Caco-2 (cell line): ENCODE measurements at regions not wholly inside any gene's neighbourhood (a gene's known extent, or its start where the extent isn't known, plus 50 kb on each side); places are given as distances from the start of the nearest gene placed in this dataset.

ENCODE experiments used
- BruUV-seq: library from RNA; stranded (reverse); fragments of 400-500 nt; replicated peaks from 2 replicates; lab custom pipeline; 2021; lab: Mats Ljungman, UMichigan
- CTCF ChIA-PET: fragments of 300-600 bp; sonication (Branson Sonifier 250); formaldehyde crosslinking; loops from one replicate; lab custom pipeline; 2022; ENCODE audit warnings: antibody characterized with exemption; lab: Charles Lee
- POLR2A ChIA-PET: fragments of 300-600 bp; sonication (Branson Sonifier 250); formaldehyde crosslinking; loops from one replicate; lab custom pipeline; 2022; ENCODE audit warnings: antibody characterized with exemption; lab: Charles Lee
- DNase-seq, 2 experiments: peaks; one replicate each; pipeline versions ENCODE4 v3.0.0 to v3.0.0-alpha.2; 2020 to 2022
- H3K27me3 ChIP-seq: replicated peaks from 2 replicates; pipeline ENCODE4 v1.6.0; 2011; ENCODE audit warnings: low read length; ENCODE audit not compliant: control insufficient read depth, insufficient read depth
- H3K36me3 ChIP-seq: 2 replicates; pipeline ENCODE4 v1.5.1; 2011; ENCODE audit warnings: low read length; ENCODE audit not compliant: control insufficient read depth, insufficient read depth
- H3K4me1 ChIP-seq: fragments of 250-450 bp; sonication (Bioruptor Pico); 2 replicates; pipeline ENCODE4 v1.5.1; 2020; ENCODE audit warnings: mild to moderate bottlenecking
- H3K4me3 ChIP-seq: 2 replicates; pipeline ENCODE4 v1.5.1; 2011; ENCODE audit warnings: low read depth, mild to moderate bottlenecking, control low read depth, low read length
- H3K9me3 ChIP-seq: fragments of 250-450 bp; sonication (Bioruptor Pico); 2 replicates; pipeline ENCODE4 v1.5.1; 2020; ENCODE audit warnings: mild to moderate bottlenecking, moderate library complexity
- H3K27ac Mint-ChIP-seq: one replicate; pipeline ENCODE4 v1.8.0; 2022; ENCODE audit warnings: mixed read lengths; ENCODE audit not compliant: unreplicated experiment
- H3K27me3 Mint-ChIP-seq: one replicate; pipeline ENCODE4 v1.8.0; 2022; ENCODE audit warnings: mixed read lengths; ENCODE audit not compliant: insufficient read depth, unreplicated experiment
- H3K36me3 Mint-ChIP-seq: one replicate; pipeline ENCODE4 v1.8.0; 2022; ENCODE audit warnings: mild to moderate bottlenecking, mixed read lengths; ENCODE audit not compliant: insufficient read depth, unreplicated experiment
- H3K4me1 Mint-ChIP-seq: one replicate; pipeline ENCODE4 v1.8.0; 2022; ENCODE audit warnings: low read depth, mixed read lengths; ENCODE audit not compliant: unreplicated experiment
- H3K4me3 Mint-ChIP-seq: one replicate; pipeline ENCODE4 v1.8.0; 2022; ENCODE audit warnings: mild to moderate bottlenecking, moderate library complexity, mixed read lengths; ENCODE audit not compliant: unreplicated experiment
- H3K9me3 Mint-ChIP-seq: one replicate; pipeline ENCODE4 v1.8.0; 2022; ENCODE audit warnings: mixed read lengths; ENCODE audit not compliant: unreplicated experiment
- CTCF ChIP-seq, 2 experiments: fragments of 200-600 bp in 1 of 2; IDR thresholded peaks; 1 replicate in 1 of 2; 2 replicates in 1 of 2; pipeline versions ENCODE4 v1.5.1 to v1.8.0; 2011 to 2022; ENCODE audit warnings: antibody characterized with exemption in 1 of 2, control low read depth in 1 of 2, inconsistent platforms in 1 of 2, low read depth in 1 of 2, low read length in 1 of 2, mild to moderate bottlenecking in 1 of 2, moderate library complexity in 1 of 2; ENCODE audit not compliant: insufficient read depth in 1 of 2, severe bottlenecking in 1 of 2, unreplicated experiment in 1 of 2
- intact Hi-C: fragments of 100-400 bp; cut with micrococcal nuclease; formaldehyde crosslinking; loops from one replicate; pipeline ENCODE4 v1.10.0; 2022; ENCODE audit not compliant: unreplicated experiment

DNA sequence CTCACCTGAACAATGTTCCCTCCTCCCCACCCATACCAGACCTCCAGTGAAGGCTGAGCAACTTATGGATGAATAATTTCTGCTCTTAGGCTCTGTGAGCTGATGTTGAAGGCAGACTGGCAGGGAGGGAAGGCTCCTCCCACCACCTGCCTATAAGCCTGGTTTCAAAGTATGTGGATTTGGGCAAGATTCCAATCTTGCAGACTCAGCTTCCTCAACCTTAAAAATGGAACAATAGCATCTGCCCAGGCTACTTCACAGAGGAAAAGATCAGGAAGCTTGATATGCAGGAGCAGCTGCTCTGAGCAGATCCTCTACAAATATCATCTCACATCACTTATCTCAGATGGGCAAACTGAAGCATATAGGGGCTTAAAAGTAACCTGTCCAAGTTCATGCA is 112.2 kb downstream of the ZFP36L2 start:
- no peak overlapping the region for H3K27ac Mint-ChIP-seq

GRCh38 chr2:43111788-43112554 is 114.4 kb downstream of the ZFP36L2 start:
- CTCF ChIA-PET, result no interaction called here

More for the DNA sequence above, 112.2 kb downstream of the ZFP36L2 start:
- peaks cover 9% of the 10 kb centered on the region; the same call in 1 of the 2 replicates for H3K9me3 ChIP-seq
- H3K4me1 ChIP-seq, result peaks cover 23% of the 10 kb centered on the region
- no peaks in the 10 kb centered on the region; the same call in 1 of the 2 replicates for H3K36me3 ChIP-seq
- no peak overlapping the region for H3K4me3 ChIP-seq
- H3K27me3 ChIP-seq, result no peaks in the 10 kb centered on the region; the same call in 1 of the 2 replicates
- CTCF ChIA-PET, result no interaction called here
- no peak for DNase-seq
- BruUV-seq, result no TSS peak
- peaks cover 5% of the 10 kb centered on the region for H3K36me3 Mint-ChIP-seq
- POLR2A ChIA-PET, result no interaction called here
- no peak for TF ChIP-seq CTCF (IDR thresholded peaks at IDR 0.05; ENCODE audit: insufficient read depth in 1 of 2, low read depth in 1 of 2, low read length in 1 of 2, severe bottlenecking in 1 of 2, unreplicated experiment in 1 of 2)
- intact Hi-C loops, result loop anchor here (5.0 kb wide), 2 partner anchors 72 to 287 kb away; no protein-coding TSS in a partner anchor
- peaks cover 28% of the 10 kb centered on the region for H3K9me3 Mint-ChIP-seq
- peaks cover 25% of the 10 kb centered on the region for H3K4me1 Mint-ChIP-seq
- no peak overlapping the region for H3K4me3 Mint-ChIP-seq
- no peaks in the 10 kb centered on the region for H3K27me3 Mint-ChIP-seq

More at GRCh38 chr2:43111788-43112554, 114.4 kb downstream of the ZFP36L2 start:
- no peaks in the 10 kb centered on the region for H3K27me3 Mint-ChIP-seq
- no peak overlapping the region for H3K27ac Mint-ChIP-seq
- no peak for DNase-seq
- intact Hi-C loops, result loop anchor here (5.0 kb wide), 2 partner anchors 70 to 285 kb away; no protein-coding TSS in a partner anchor
- TF ChIP-seq CTCF (IDR thresholded peaks at IDR 0.05; ENCODE audit: insufficient read depth in 1 of 2, low read depth in 1 of 2, low read length in 1 of 2, severe bottlenecking in 1 of 2, unreplicated experiment in 1 of 2), result no peak
- POLR2A ChIA-PET, result no interaction called here
- H3K4me1 ChIP-seq, result peaks cover 25% of the 10 kb centered on the region
- no TSS peak for BruUV-seq
- peaks cover 34% of the 10 kb centered on the region for H3K4me1 Mint-ChIP-seq
- H3K4me3 Mint-ChIP-seq, result no peak overlapping the region
- no peaks in the 10 kb centered on the region; the same call in 1 of the 2 replicates for H3K36me3 ChIP-seq
- H3K36me3 Mint-ChIP-seq, result peaks cover 5% of the 10 kb centered on the region
- H3K27me3 ChIP-seq, result no peaks in the 10 kb centered on the region; the same call in 1 of the 2 replicates
- peaks cover 14% of the 10 kb centered on the region for H3K9me3 Mint-ChIP-seq
- H3K4me3 ChIP-seq, result no peak overlapping the region
- no peaks in the 10 kb centered on the region for H3K9me3 ChIP-seq
